ENCODE measurements at regions not wholly inside any gene's neighbourhood (a gene's known extent, or its start where the extent isn't known, plus 50 kb on each side); places are given as distances from the start of the nearest gene placed in this dataset.

DNA sequence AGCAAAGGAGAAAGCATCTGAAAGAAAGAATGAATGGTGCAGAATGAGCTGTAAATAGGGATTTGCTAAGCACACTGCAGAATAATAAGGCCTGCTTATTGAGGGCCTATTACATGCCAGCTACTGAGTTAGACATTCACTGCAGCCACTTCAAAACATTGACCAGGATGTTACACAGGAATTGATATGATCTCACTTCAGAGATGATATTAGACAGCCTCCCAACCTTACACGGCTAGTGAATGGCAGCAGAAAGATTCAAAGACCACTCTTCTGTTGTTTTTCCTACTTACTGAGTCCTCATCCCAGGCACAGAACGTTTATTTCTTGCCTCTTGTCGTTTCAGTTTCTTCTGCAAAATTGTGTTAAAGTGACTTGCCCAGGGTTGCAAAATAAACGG lies 1209.9 kb upstream of the WWC1 start (continued):
- TF ChIP-seq, protein P1, sequence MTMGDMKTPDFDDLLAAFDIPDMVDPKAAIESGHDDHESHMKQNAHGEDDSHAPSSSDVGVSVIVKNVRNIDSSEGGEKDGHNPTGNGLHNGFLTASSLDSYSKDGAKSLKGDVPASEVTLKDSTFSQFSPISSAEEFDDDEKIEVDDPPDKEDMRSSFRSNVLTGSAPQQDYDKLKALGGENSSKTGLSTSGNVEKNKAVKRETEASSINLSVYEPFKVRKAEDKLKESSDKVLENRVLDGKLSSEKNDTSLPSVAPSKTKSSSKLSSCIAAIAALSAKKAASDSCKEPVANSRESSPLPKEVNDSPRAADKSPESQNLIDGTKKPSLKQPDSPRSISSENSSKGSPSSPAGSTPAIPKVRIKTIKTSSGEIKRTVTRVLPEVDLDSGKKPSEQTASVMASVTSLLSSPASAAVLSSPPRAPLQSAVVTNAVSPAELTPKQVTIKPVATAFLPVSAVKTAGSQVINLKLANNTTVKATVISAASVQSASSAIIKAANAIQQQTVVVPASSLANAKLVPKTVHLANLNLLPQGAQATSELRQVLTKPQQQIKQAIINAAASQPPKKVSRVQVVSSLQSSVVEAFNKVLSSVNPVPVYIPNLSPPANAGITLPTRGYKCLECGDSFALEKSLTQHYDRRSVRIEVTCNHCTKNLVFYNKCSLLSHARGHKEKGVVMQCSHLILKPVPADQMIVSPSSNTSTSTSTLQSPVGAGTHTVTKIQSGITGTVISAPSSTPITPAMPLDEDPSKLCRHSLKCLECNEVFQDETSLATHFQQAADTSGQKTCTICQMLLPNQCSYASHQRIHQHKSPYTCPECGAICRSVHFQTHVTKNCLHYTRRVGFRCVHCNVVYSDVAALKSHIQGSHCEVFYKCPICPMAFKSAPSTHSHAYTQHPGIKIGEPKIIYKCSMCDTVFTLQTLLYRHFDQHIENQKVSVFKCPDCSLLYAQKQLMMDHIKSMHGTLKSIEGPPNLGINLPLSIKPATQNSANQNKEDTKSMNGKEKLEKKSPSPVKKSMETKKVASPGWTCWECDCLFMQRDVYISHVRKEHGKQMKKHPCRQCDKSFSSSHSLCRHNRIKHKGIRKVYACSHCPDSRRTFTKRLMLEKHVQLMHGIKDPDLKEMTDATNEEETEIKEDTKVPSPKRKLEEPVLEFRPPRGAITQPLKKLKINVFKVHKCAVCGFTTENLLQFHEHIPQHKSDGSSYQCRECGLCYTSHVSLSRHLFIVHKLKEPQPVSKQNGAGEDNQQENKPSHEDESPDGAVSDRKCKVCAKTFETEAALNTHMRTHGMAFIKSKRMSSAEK (CRISPR knock-in tag; IDR thresholded peaks at IDR 0.05; ENCODE audit: borderline replicate concordance), result no peak
- TF ChIP-seq, protein P2, sequence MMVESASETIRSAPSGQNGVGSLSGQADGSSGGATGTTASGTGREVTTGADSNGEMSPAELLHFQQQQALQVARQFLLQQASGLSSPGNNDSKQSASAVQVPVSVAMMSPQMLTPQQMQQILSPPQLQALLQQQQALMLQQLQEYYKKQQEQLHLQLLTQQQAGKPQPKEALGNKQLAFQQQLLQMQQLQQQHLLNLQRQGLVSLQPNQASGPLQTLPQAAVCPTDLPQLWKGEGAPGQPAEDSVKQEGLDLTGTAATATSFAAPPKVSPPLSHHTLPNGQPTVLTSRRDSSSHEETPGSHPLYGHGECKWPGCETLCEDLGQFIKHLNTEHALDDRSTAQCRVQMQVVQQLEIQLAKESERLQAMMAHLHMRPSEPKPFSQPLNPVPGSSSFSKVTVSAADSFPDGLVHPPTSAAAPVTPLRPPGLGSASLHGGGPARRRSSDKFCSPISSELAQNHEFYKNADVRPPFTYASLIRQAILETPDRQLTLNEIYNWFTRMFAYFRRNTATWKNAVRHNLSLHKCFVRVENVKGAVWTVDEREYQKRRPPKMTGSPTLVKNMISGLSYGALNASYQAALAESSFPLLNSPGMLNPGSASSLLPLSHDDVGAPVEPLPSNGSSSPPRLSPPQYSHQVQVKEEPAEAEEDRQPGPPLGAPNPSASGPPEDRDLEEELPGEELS (CRISPR knock-in tag; IDR thresholded peaks at IDR 0.05), result no peak
- TF ChIP-seq, protein P3, sequence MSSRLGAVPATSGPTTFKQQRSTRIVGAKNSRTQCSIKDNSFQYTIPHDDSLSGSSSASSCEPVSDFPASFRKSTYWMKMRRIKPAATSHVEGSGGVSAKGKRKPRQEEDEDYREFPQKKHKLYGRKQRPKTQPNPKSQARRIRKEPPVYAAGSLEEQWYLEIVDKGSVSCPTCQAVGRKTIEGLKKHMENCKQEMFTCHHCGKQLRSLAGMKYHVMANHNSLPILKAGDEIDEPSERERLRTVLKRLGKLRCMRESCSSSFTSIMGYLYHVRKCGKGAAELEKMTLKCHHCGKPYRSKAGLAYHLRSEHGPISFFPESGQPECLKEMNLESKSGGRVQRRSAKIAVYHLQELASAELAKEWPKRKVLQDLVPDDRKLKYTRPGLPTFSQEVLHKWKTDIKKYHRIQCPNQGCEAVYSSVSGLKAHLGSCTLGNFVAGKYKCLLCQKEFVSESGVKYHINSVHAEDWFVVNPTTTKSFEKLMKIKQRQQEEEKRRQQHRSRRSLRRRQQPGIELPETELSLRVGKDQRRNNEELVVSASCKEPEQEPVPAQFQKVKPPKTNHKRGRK (CRISPR knock-in tag; IDR thresholded peaks at IDR 0.05; ENCODE audit: borderline replicate concordance), result no peak

DNA sequence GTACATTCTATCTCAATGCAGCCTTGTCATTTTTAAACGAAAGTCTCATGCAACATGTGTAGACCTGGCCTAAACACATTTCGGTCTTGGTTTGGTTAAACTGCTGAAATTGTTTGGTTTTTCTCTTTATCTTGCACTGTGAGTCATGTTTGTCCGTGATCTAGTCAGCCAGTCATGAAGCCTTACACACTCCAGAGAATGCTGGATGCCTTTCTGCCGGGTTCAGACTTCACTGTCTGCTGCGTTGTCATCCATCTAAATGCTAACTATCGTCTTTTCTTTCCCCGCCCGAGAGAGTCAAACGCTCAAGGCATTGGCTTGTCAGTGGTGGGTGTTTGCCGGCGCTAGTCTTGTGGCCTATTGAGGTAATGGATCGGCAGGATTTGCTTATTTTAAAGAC lies 1194.6 kb upstream of the WWC1 start:
- ATAC-seq (no peak), DNase-seq (ENCODE audit: low spot score) (no peak)
- H3K4me3 Mint-ChIP-seq, result no peak overlapping the region
- no peak overlapping the region for H3K27ac Mint-ChIP-seq
- H3K4me1 Mint-ChIP-seq, result no peaks in the 10 kb centered on the region
- H3K36me3 Mint-ChIP-seq, result no peaks in the 10 kb centered on the region
- POLR2A ChIA-PET, result no interaction called here
- H3K9me3 Mint-ChIP-seq, result 0 out of 2 replicates have a peak, but pooled peaks cover 3% of the 10 kb centered on the region
- CTCF ChIA-PET, result no interaction called here
- H3K27me3 Mint-ChIP-seq (ENCODE audit: low read depth), result no peaks in the 10 kb centered on the region
- TF ChIP-seq, protein P4, sequence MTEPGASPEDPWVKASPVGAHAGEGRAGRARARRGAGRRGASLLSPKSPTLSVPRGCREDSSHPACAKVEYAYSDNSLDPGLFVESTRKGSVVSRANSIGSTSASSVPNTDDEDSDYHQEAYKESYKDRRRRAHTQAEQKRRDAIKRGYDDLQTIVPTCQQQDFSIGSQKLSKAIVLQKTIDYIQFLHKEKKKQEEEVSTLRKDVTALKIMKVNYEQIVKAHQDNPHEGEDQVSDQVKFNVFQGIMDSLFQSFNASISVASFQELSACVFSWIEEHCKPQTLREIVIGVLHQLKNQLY (CRISPR knock-in tag; IDR thresholded peaks at IDR 0.05), result no peak
- no peak for TF ChIP-seq RORB (CRISPR knock-in tag; IDR thresholded peaks at IDR 0.05)
- TF ChIP-seq, protein P5, sequence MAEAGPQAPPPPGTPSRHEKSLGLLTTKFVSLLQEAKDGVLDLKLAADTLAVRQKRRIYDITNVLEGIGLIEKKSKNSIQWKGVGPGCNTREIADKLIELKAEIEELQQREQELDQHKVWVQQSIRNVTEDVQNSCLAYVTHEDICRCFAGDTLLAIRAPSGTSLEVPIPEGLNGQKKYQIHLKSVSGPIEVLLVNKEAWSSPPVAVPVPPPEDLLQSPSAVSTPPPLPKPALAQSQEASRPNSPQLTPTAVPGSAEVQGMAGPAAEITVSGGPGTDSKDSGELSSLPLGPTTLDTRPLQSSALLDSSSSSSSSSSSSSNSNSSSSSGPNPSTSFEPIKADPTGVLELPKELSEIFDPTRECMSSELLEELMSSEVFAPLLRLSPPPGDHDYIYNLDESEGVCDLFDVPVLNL (CRISPR knock-in tag; IDR thresholded peaks at IDR 0.05; ENCODE audit: borderline replicate concordance, low read depth), result no peak
- TF ChIP-seq, protein P6, sequence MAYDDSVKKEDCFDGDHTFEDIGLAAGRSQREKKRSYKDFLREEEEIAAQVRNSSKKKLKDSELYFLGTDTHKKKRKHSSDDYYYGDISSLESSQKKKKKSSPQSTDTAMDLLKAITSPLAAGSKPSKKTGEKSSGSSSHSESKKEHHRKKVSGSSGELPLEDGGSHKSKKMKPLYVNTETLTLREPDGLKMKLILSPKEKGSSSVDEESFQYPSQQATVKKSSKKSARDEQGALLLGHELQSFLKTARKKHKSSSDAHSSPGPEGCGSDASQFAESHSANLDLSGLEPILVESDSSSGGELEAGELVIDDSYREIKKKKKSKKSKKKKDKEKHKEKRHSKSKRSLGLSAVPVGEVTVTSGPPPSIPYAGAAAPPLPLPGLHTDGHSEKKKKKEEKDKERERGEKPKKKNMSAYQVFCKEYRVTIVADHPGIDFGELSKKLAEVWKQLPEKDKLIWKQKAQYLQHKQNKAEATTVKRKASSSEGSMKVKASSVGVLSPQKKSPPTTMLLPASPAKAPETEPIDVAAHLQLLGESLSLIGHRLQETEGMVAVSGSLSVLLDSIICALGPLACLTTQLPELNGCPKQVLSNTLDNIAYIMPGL (CRISPR knock-in tag; IDR thresholded peaks at IDR 0.05), result no peak
- TF ChIP-seq NFYB (CRISPR knock-in tag; conservative IDR thresholded peaks at IDR 0.05; ENCODE audit: low read depth), result no peak
- TF ChIP-seq GABPB1 (CRISPR knock-in tag; IDR thresholded peaks at IDR 0.05), result no peak
- TF ChIP-seq TEAD4 (CRISPR knock-in tag; IDR thresholded peaks at IDR 0.05), result no peak
- no peak for TF ChIP-seq SP1 (CRISPR knock-in tag; conservative IDR thresholded peaks at IDR 0.05)
- no peak for TF ChIP-seq SMAD3 (CRISPR knock-in tag; IDR thresholded peaks at IDR 0.05; ENCODE audit: borderline replicate concordance)
- no peak for TF ChIP-seq ZNF396 (CRISPR knock-in tag; IDR thresholded peaks at IDR 0.05; ENCODE audit: borderline replicate concordance)
- TF ChIP-seq, protein P7, sequence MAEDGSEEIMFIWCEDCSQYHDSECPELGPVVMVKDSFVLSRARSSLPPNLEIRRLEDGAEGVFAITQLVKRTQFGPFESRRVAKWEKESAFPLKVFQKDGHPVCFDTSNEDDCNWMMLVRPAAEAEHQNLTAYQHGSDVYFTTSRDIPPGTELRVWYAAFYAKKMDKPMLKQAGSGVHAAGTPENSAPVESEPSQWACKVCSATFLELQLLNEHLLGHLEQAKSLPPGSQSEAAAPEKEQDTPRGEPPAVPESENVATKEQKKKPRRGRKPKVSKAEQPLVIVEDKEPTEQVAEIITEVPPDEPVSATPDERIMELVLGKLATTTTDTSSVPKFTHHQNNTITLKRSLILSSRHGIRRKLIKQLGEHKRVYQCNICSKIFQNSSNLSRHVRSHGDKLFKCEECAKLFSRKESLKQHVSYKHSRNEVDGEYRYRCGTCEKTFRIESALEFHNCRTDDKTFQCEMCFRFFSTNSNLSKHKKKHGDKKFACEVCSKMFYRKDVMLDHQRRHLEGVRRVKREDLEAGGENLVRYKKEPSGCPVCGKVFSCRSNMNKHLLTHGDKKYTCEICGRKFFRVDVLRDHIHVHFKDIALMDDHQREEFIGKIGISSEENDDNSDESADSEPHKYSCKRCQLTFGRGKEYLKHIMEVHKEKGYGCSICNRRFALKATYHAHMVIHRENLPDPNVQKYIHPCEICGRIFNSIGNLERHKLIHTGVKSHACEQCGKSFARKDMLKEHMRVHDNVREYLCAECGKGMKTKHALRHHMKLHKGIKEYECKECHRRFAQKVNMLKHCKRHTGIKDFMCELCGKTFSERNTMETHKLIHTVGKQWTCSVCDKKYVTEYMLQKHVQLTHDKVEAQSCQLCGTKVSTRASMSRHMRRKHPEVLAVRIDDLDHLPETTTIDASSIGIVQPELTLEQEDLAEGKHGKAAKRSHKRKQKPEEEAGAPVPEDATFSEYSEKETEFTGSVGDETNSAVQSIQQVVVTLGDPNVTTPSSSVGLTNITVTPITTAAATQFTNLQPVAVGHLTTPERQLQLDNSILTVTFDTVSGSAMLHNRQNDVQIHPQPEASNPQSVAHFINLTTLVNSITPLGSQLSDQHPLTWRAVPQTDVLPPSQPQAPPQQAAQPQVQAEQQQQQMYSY (CRISPR knock-in tag; IDR thresholded peaks at IDR 0.05), result no peak
- TF ChIP-seq, protein P8, sequence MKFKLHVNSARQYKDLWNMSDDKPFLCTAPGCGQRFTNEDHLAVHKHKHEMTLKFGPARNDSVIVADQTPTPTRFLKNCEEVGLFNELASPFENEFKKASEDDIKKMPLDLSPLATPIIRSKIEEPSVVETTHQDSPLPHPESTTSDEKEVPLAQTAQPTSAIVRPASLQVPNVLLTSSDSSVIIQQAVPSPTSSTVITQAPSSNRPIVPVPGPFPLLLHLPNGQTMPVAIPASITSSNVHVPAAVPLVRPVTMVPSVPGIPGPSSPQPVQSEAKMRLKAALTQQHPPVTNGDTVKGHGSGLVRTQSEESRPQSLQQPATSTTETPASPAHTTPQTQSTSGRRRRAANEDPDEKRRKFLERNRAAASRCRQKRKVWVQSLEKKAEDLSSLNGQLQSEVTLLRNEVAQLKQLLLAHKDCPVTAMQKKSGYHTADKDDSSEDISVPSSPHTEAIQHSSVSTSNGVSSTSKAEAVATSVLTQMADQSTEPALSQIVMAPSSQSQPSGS (CRISPR knock-in tag; IDR thresholded peaks at IDR 0.05; ENCODE audit: borderline replicate concordance, low read depth), result no peak
- TF ChIP-seq SMAD4 (CRISPR knock-in tag; IDR thresholded peaks at IDR 0.05), result no peak
- TF ChIP-seq TP53 (CRISPR knock-in tag; IDR thresholded peaks at IDR 0.05), result no peak
- TF ChIP-seq ZNF263 (CRISPR knock-in tag; IDR thresholded peaks at IDR 0.05; ENCODE audit: low read depth), result no peak
